ENCODE measurements at regions not wholly inside any gene's neighbourhood (a gene's known extent, or its start where the extent isn't known, plus 50 kb on each side); places are given as distances from the start of the nearest gene placed in this dataset.

GRCh38 chr9:20040991-20041696 lies 252.3 kb upstream of the SLC24A2 start:
- no peak overlapping the region for H3K4me3 ChIP-seq (ENCODE audit: low read depth, low read length)
- TF ChIP-seq, protein P1, sequence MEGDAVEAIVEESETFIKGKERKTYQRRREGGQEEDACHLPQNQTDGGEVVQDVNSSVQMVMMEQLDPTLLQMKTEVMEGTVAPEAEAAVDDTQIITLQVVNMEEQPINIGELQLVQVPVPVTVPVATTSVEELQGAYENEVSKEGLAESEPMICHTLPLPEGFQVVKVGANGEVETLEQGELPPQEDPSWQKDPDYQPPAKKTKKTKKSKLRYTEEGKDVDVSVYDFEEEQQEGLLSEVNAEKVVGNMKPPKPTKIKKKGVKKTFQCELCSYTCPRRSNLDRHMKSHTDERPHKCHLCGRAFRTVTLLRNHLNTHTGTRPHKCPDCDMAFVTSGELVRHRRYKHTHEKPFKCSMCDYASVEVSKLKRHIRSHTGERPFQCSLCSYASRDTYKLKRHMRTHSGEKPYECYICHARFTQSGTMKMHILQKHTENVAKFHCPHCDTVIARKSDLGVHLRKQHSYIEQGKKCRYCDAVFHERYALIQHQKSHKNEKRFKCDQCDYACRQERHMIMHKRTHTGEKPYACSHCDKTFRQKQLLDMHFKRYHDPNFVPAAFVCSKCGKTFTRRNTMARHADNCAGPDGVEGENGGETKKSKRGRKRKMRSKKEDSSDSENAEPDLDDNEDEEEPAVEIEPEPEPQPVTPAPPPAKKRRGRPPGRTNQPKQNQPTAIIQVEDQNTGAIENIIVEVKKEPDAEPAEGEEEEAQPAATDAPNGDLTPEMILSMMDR (IDR thresholded peaks at IDR 0.05; ENCODE audit: insufficient read depth, low read depth, low read length): no peak
- DNase-seq (ENCODE audit: low read depth): no peak

DNA sequence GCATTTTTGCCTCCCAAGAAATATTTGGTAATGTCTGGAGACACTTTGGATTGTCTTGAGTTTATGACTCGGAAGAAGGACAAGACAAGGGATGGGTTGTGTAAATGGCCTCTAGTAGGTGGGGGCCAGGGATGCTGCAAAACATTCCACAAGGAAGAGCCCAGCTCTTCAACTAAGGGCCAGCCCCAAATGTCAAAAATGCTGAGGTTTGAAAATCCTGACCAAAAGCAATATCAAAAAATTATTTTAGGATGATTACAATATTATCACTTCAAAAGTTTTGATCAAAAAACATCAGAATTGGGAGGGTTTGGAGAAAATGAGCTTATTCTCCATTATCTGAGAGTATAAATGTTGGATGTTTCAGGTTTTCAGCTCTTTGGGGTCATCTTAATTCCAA lies 248.9 kb upstream of the SLC24A2 start:
- no peak for DNase-seq (ENCODE audit: low read depth)
- H3K4me3 ChIP-seq (ENCODE audit: low read depth, low read length): no peak overlapping the region
- TF ChIP-seq, protein P1 (IDR thresholded peaks at IDR 0.05; ENCODE audit: insufficient read depth, low read depth, low read length): no peak

DNA sequence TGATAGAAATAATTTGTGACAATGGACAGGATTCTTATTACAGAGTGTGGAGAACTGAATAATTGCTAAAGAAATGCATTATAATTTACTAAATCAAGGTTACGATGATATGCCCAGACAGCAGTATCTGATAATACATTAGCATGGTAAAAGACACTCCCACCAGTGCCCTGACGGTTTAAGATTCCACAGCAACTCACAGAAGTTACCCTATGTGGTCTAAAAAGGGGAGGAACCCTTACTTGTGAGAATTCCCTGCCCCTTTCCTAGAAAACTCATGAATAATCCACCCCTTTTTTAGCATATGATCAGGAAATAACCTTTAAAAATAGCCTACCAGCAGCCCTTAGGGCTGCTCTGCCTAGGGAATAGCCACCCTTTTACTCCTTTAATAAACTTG lies 244.7 kb upstream of the SLC24A2 start:
- TF ChIP-seq, protein P1 (IDR thresholded peaks at IDR 0.05; ENCODE audit: insufficient read depth, low read depth, low read length): no peak
- H3K4me3 ChIP-seq (ENCODE audit: low read depth, low read length): no peak overlapping the region
- DNase-seq (ENCODE audit: low read depth): no peak

GRCh38 chr9:20032413-20033006 lies 243.7 kb upstream of the SLC24A2 start:
- TF ChIP-seq, protein P1 (IDR thresholded peaks at IDR 0.05; ENCODE audit: insufficient read depth, low read depth, low read length): no peak
- DNase-seq (ENCODE audit: low read depth): peak; percentile 34
- H3K4me3 ChIP-seq (ENCODE audit: low read depth, low read length): no peak overlapping the region

- H3K4me3 ChIP-seq (ENCODE audit: low read depth, low read length): no peak overlapping the region
- no peak for DNase-seq (ENCODE audit: low read depth)
- TF ChIP-seq, protein P1 (IDR thresholded peaks at IDR 0.05; ENCODE audit: insufficient read depth, low read depth, low read length): no peak
Observed at GRCh38 chr9:20031836-20032235, 243.0 kb upstream of the SLC24A2 start.

DNA sequence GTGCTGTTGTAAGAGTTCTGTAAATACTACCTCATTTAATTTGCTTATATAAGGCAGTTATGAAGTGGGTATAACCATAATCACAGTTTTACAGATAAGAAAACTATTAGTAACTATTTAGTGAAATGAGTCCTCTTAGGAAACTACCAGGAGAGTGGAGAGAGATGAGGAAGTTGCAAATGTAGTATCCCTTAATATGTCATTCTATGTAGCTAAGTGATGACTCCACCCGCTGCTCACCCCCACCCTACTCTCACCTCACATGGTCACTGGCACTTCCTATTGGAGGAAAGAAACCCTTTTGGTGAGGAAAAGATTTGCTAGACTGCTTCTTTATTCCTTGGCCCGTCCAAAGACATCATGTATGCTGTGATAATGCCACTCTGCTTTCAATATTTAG lies 241.8 kb upstream of the SLC24A2 start:
- DNase-seq (ENCODE audit: low read depth): no peak
- TF ChIP-seq, protein P1 (IDR thresholded peaks at IDR 0.05; ENCODE audit: insufficient read depth, low read depth, low read length): no peak
- H3K4me3 ChIP-seq (ENCODE audit: low read depth, low read length): no peak overlapping the region
